Loucy (cell line): ENCODE measurements at regions not wholly inside any gene's neighbourhood (a gene's known extent, or its start where the extent isn't known, plus 50 kb on each side); places are given as distances from the start of the nearest gene placed in this dataset.

Source experiments
- H2AFZ ChIP-seq: fragments of 200-600 bp; sonication (generic); 2 replicates; pipeline ENCODE4 v1.6.0; 2016; ENCODE audit warnings: antibody characterized with exemption, mild to moderate bottlenecking, low read length, moderate library complexity
- H3F3A ChIP-seq: fragments of 200-600 bp; 2 replicates; pipeline ENCODE4 v1.6.0; 2016; ENCODE audit warnings: antibody characterized with exemption, low read depth, mild to moderate bottlenecking
- H3K27me3 ChIP-seq: fragments of 200-600 bp; sonication (generic); 2 replicates; pipeline ENCODE4 v1.6.1; 2014; ENCODE audit warnings: low read length, mild to moderate bottlenecking; ENCODE audit not compliant: insufficient read depth, poor library complexity, severe bottlenecking
- H3K36me3 ChIP-seq: fragments of 200-600 bp; sonication (generic); 2 replicates; pipeline ENCODE4 v1.6.1; 2016; ENCODE audit warnings: low read length; ENCODE audit not compliant: insufficient read depth
- H3K4me1 ChIP-seq: fragments of 200-600 bp; sonication (generic); 2 replicates; pipeline ENCODE4 v1.5.1; 2014; ENCODE audit warnings: low read length, mild to moderate bottlenecking; ENCODE audit not compliant: insufficient read depth, poor library complexity, severe bottlenecking
- H3K4me2 ChIP-seq: fragments of 200-600 bp; sonication (generic); 2 replicates; pipeline ENCODE4 v1.6.0; 2014; ENCODE audit warnings: antibody characterized with exemption, low read length, low read depth, mild to moderate bottlenecking; ENCODE audit not compliant: poor library complexity, severe bottlenecking
- H3K4me3 ChIP-seq: fragments of 200-600 bp; sonication (generic); 2 replicates; pipeline ENCODE4 v1.5.1; 2014; ENCODE audit warnings: low read length, mild to moderate bottlenecking, mixed read lengths; ENCODE audit not compliant: poor library complexity, severe bottlenecking
- H3K79me2 ChIP-seq: fragments of 200-600 bp; sonication (generic); 2 replicates; pipeline ENCODE4 v1.6.1; 2014; ENCODE audit warnings: low read length; ENCODE audit not compliant: insufficient read depth
- H3K9ac ChIP-seq: fragments of 200-600 bp; sonication (generic); 2 replicates; pipeline ENCODE4 v1.6.0; 2014; ENCODE audit warnings: mild to moderate bottlenecking, low read depth, low read length, moderate library complexity; ENCODE audit not compliant: poor library complexity, severe bottlenecking
- H3K9me2 ChIP-seq: fragments of 200-600 bp; sonication (generic); replicated peaks from 2 replicates; pipeline ENCODE4 v1.6.1; 2016; ENCODE audit warnings: low read depth, low read length, mixed read lengths
- H3K9me3 ChIP-seq: fragments of 200-600 bp; sonication (generic); 2 replicates; pipeline ENCODE4 v1.6.1; 2014; ENCODE audit warnings: mild to moderate bottlenecking, antibody characterized with exemption, low read length, low read depth; ENCODE audit not compliant: insufficient read depth
- H4K20me1 ChIP-seq: fragments of 200-600 bp; sonication (generic); 2 replicates; pipeline ENCODE4 v1.6.0; 2014; ENCODE audit warnings: antibody characterized with exemption, low read length, mild to moderate bottlenecking; ENCODE audit not compliant: insufficient read depth, poor library complexity, severe bottlenecking
- CTCF ChIP-seq: fragments of 200-600 bp; sonication (generic); conservative IDR thresholded peaks from 2 replicates; pipeline ENCODE4 v1.5.1; 2014; ENCODE audit warnings: mild to moderate bottlenecking, antibody characterized with exemption, low read length
- EZH2phosphoT487 ChIP-seq: fragments of 200-600 bp; IDR thresholded peaks from 2 replicates; pipeline ENCODE4 v1.6.1; 2018; ENCODE audit warnings: antibody characterized with exemption, mild to moderate bottlenecking, moderate library complexity, borderline replicate concordance

- Histone ChIP-seq H3K4me2 (no peak overlapping the region), H3K79me2 (no peaks in the 10 kb centered on the region), H3K9me2 (no peaks in the 10 kb centered on the region), H3K9ac (no peak overlapping the region), H3F3A (no peaks in the 10 kb centered on the region), H3K4me1 (no peaks in the 10 kb centered on the region), H4K20me1 (no peaks in the 10 kb centered on the region), H2AFZ (no peak overlapping the region), H3K27me3 (no peaks in the 10 kb centered on the region), H3K4me3 (no peak overlapping the region), H3K9me3 (no peaks in the 10 kb centered on the region), H3K36me3 (no peaks in the 10 kb centered on the region)
- TF ChIP-seq EZH2phosphoT487 (no peak), CTCF (no peak)
Observed at GRCh38 chr14:34111505-34111904, 160.6 kb upstream of the EGLN3 start.

- H3K4me3 ChIP-seq = no peak overlapping the region
- no peaks in the 10 kb centered on the region for H4K20me1 ChIP-seq
- no peaks in the 10 kb centered on the region for H3K27me3 ChIP-seq
- no peaks in the 10 kb centered on the region for H3K9me2 ChIP-seq
- no peaks in the 10 kb centered on the region for H3F3A ChIP-seq
- no peaks in the 10 kb centered on the region for H3K9me3 ChIP-seq
- H3K4me2 ChIP-seq = no peak overlapping the region
- H3K9ac ChIP-seq = no peak overlapping the region
- no peaks in the 10 kb centered on the region for H3K36me3 ChIP-seq
- no peak for TF ChIP-seq CTCF
- TF ChIP-seq EZH2phosphoT487 = no peak
- no peak overlapping the region for H2AFZ ChIP-seq
- H3K4me1 ChIP-seq = no peaks in the 10 kb centered on the region
- H3K79me2 ChIP-seq = no peaks in the 10 kb centered on the region
Observed at GRCh38 chr14:34110531-34110930, 159.7 kb upstream of the EGLN3 start.

- H3K9ac ChIP-seq = no peak overlapping the region
- H4K20me1 ChIP-seq = no peaks in the 10 kb centered on the region
- H3K9me3 ChIP-seq = no peaks in the 10 kb centered on the region
- H3K36me3 ChIP-seq = no peaks in the 10 kb centered on the region
- no peaks in the 10 kb centered on the region for H3K4me1 ChIP-seq
- no peaks in the 10 kb centered on the region for H3F3A ChIP-seq
- H3K4me2 ChIP-seq = no peak overlapping the region
- H3K27me3 ChIP-seq = no peaks in the 10 kb centered on the region
- H3K4me3 ChIP-seq = no peak overlapping the region
- no peaks in the 10 kb centered on the region for H3K9me2 ChIP-seq
- H2AFZ ChIP-seq = no peak overlapping the region
- TF ChIP-seq EZH2phosphoT487 = no peak
- no peak for TF ChIP-seq CTCF
- H3K79me2 ChIP-seq = no peaks in the 10 kb centered on the region
Observed at GRCh38 chr14:34107441-34107840, 156.6 kb upstream of the EGLN3 start.
